ENCODE measurements at regions not wholly inside any gene's neighbourhood (a gene's known extent, or its start where the extent isn't known, plus 50 kb on each side); places are given as distances from the start of the nearest gene placed in this dataset.

GRCh38 chr2:62302631-62303435, 106.9 kb downstream of the B3GNT2 start:
- TF ChIP-seq POLR2A (IDR thresholded peaks at IDR 0.05; ENCODE audit: low read depth, low read length) (no peak), CTCF (conservative IDR thresholded peaks at IDR 0.05; ENCODE audit: low read depth, low read length) (no peak), FOS (IDR thresholded peaks at IDR 0.05; ENCODE audit: low read depth, low read length) (no peak), BHLHE40 (IDR thresholded peaks at IDR 0.05; ENCODE audit: low read depth, low read length) (no peak), USF2 (IDR thresholded peaks at IDR 0.05; ENCODE audit: low read depth, low read length) (no peak), RAD21 (IDR thresholded peaks at IDR 0.05; ENCODE audit: low read length) (no peak), SMC3 (IDR thresholded peaks at IDR 0.05; ENCODE audit: low read depth, low read length) (no peak), RCOR1 (IDR thresholded peaks at IDR 0.05; ENCODE audit: insufficient replicate concordance, low read length) (no peak), CEBPB (IDR thresholded peaks at IDR 0.05; ENCODE audit: low read depth, low read length) (no peak), MXI1 (IDR thresholded peaks at IDR 0.05; ENCODE audit: borderline replicate concordance, low read depth, low read length) (no peak), MAZ (IDR thresholded peaks at IDR 0.05; ENCODE audit: borderline replicate concordance, low read depth, low read length) (no peak), RFX5 (IDR thresholded peaks at IDR 0.05; ENCODE audit: low read depth, low read length) (no peak), CHD1 (IDR thresholded peaks at IDR 0.05; ENCODE audit: low read depth, low read length) (no peak), ELK1 (IDR thresholded peaks at IDR 0.05; ENCODE audit: borderline replicate concordance, low read depth, low read length) (no peak)

Measured in IMR-90 (cell line).